ENCODE measurements at regions not wholly inside any gene's neighbourhood (a gene's known extent, or its start where the extent isn't known, plus 50 kb on each side); places are given as distances from the start of the nearest gene placed in this dataset.

DNA sequence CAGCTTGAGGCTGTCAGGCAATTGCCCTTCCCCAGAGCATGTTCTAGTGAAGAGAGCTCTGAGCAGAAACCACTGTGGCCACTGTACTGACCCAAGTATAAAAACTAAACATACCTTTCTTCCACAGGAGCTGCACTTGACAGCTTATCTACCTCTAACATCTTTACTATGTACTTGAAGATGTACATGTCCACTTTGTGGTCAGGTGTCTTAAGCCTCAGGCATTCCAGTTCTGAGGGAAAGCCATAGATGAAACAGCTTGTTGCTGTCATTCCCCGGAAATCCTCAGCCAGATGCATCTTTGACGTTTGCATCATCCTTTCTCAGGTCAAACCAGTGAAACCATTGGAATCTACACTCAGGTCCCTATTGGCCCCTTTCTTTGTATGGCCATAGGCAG is 70.4 kb downstream of the CHRM3 start:
- POLR2A ChIA-PET (ENCODE audit: unreplicated experiment), result no interaction called here
- CTCF ChIA-PET, result no interaction called here

GRCh38 chr1:239457491-239458143 is 71.2 kb downstream of the CHRM3 start:
- intact Hi-C loops (cut with micrococcal nuclease; ENCODE audit: unreplicated experiment), result no loop called here
- no peak overlapping the region for H3K4me3 ChIP-seq
- no peaks in the 10 kb centered on the region for H3K36me3 ChIP-seq (ENCODE audit: low read depth)
- ChIA-PET POLR2A (ENCODE audit: unreplicated experiment) (no interaction called here), CTCF (no interaction called here)
- no peaks in the 10 kb centered on the region for H3K9me2 ChIP-seq (ENCODE audit: insufficient read depth)
- no peak for DNase-seq
- no peaks in the 10 kb centered on the region for H4K20me1 ChIP-seq (ENCODE audit: insufficient read depth)
- H3K27ac ChIP-seq, result no peak overlapping the region
- no peaks in the 10 kb centered on the region for H3K79me2 ChIP-seq (ENCODE audit: low read depth)
- H3K4me2 ChIP-seq, result no peak overlapping the region
- H3K4me1 ChIP-seq (replicated peaks; ENCODE audit: insufficient read depth), result no peaks in the 10 kb centered on the region
- no peaks in the 10 kb centered on the region for H3K27me3 ChIP-seq (ENCODE audit: insufficient read depth, low read depth)
- H2AFZ ChIP-seq, result no peak overlapping the region
- H3K9me3 ChIP-seq (ENCODE audit: insufficient read depth, low read depth), result no peaks in the 10 kb centered on the region
- BruUV-seq (replicated peaks), result no TSS peak
- no peaks in the 10 kb centered on the region for H3F3A ChIP-seq (ENCODE audit: insufficient read depth, low read depth)
- TF ChIP-seq, protein P1, sequence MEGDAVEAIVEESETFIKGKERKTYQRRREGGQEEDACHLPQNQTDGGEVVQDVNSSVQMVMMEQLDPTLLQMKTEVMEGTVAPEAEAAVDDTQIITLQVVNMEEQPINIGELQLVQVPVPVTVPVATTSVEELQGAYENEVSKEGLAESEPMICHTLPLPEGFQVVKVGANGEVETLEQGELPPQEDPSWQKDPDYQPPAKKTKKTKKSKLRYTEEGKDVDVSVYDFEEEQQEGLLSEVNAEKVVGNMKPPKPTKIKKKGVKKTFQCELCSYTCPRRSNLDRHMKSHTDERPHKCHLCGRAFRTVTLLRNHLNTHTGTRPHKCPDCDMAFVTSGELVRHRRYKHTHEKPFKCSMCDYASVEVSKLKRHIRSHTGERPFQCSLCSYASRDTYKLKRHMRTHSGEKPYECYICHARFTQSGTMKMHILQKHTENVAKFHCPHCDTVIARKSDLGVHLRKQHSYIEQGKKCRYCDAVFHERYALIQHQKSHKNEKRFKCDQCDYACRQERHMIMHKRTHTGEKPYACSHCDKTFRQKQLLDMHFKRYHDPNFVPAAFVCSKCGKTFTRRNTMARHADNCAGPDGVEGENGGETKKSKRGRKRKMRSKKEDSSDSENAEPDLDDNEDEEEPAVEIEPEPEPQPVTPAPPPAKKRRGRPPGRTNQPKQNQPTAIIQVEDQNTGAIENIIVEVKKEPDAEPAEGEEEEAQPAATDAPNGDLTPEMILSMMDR (conservative IDR thresholded peaks at IDR 0.05), result no peak
- TF ChIP-seq EZH2 (IDR thresholded peaks at IDR 0.05; ENCODE audit: low read depth), result no peak

More for the DNA sequence above, 70.4 kb downstream of the CHRM3 start:
- no TSS peak for BruUV-seq (replicated peaks)
- no peak for TF ChIP-seq EZH2 (IDR thresholded peaks at IDR 0.05; ENCODE audit: low read depth)
- TF ChIP-seq, protein P1 (conservative IDR thresholded peaks at IDR 0.05), result no peak
- no peaks in the 10 kb centered on the region for H3F3A ChIP-seq (ENCODE audit: insufficient read depth, low read depth)
- H3K27ac ChIP-seq, result no peak overlapping the region
- no peak overlapping the region for H3K4me3 ChIP-seq
- no peaks in the 10 kb centered on the region for H3K9me3 ChIP-seq (ENCODE audit: insufficient read depth, low read depth)
- H3K36me3 ChIP-seq (ENCODE audit: low read depth), result no peaks in the 10 kb centered on the region
- H3K27me3 ChIP-seq (ENCODE audit: insufficient read depth, low read depth), result no peaks in the 10 kb centered on the region
- no peak overlapping the region for H2AFZ ChIP-seq
- H3K4me2 ChIP-seq, result no peak overlapping the region
- DNase-seq, result no peak
- no peaks in the 10 kb centered on the region for H3K4me1 ChIP-seq (replicated peaks; ENCODE audit: insufficient read depth)
- intact Hi-C loops (cut with micrococcal nuclease; ENCODE audit: unreplicated experiment), result no loop called here
- no peaks in the 10 kb centered on the region for H4K20me1 ChIP-seq (ENCODE audit: insufficient read depth)
- H3K9me2 ChIP-seq (ENCODE audit: insufficient read depth), result no peaks in the 10 kb centered on the region
- no peaks in the 10 kb centered on the region for H3K79me2 ChIP-seq (ENCODE audit: low read depth)

- no peak overlapping the region for H3K4me2 ChIP-seq
- H3K4me3 ChIP-seq, result no peak overlapping the region
- no peak overlapping the region for H2AFZ ChIP-seq
- no peaks in the 10 kb centered on the region for H3K36me3 ChIP-seq (ENCODE audit: low read depth)
- ChIA-PET CTCF (no interaction called here), POLR2A (ENCODE audit: unreplicated experiment) (no interaction called here)
- H3K27me3 ChIP-seq (ENCODE audit: insufficient read depth, low read depth), result no peaks in the 10 kb centered on the region
- TF ChIP-seq, protein P1 (conservative IDR thresholded peaks at IDR 0.05), result no peak
- TF ChIP-seq EZH2 (IDR thresholded peaks at IDR 0.05; ENCODE audit: low read depth), result no peak
- no peaks in the 10 kb centered on the region for H3K79me2 ChIP-seq (ENCODE audit: low read depth)
- no peaks in the 10 kb centered on the region for H3K4me1 ChIP-seq (replicated peaks; ENCODE audit: insufficient read depth)
- no peaks in the 10 kb centered on the region for H3K9me3 ChIP-seq (ENCODE audit: insufficient read depth, low read depth)
- H4K20me1 ChIP-seq (ENCODE audit: insufficient read depth), result no peaks in the 10 kb centered on the region
- BruUV-seq (replicated peaks), result no TSS peak
- no peaks in the 10 kb centered on the region for H3K9me2 ChIP-seq (ENCODE audit: insufficient read depth)
- DNase-seq, result no peak
- H3F3A ChIP-seq (ENCODE audit: insufficient read depth, low read depth), result no peaks in the 10 kb centered on the region
- intact Hi-C loops (cut with micrococcal nuclease; ENCODE audit: unreplicated experiment), result no loop called here
- no peak overlapping the region for H3K27ac ChIP-seq
These were observed 71.8 kb downstream of the CHRM3 start for GRCh38 chr1:239458144-239458500.

All from PC-9 (cell line).